DND-41 (cell line): ENCODE measurements at regions not wholly inside any gene's neighbourhood (a gene's known extent, or its start where the extent isn't known, plus 50 kb on each side); places are given as distances from the start of the nearest gene placed in this dataset.
"Not testable (repeated sequence)": the region's sequence is repeated elsewhere in the genome, so short reads cannot be mapped to it uniquely, and the experiment has no call there.

Experiments
- ATAC-seq: fragments of 200-7000 bp; cut with Tn5 transposase; 3 replicates; pipeline ENCODE4 v1.9.1; 2021; ENCODE audit warnings: low read depth; ENCODE audit not compliant: insufficient read depth
- DNase-seq: peaks from one replicate; pipeline ENCODE4 v3.0.0-alpha.2; 2020
- H2AFZ ChIP-seq: 2 replicates; pipeline ENCODE4 v1.6.0; 2012; ENCODE audit warnings: low read depth, low read length
- H3K27ac ChIP-seq: 2 replicates; pipeline ENCODE4 v1.5.1; 2012; ENCODE audit warnings: low read length, inconsistent platforms
- H3K27me3 ChIP-seq: fragments of 200-600 bp; sonication (generic); 2 replicates; pipeline ENCODE4 v1.6.0; 2012; ENCODE audit warnings: low read length, mild to moderate bottlenecking, inconsistent platforms; ENCODE audit not compliant: insufficient read depth, poor library complexity
- H3K36me3 ChIP-seq: 2 replicates; pipeline ENCODE4 v1.5.1; 2012; ENCODE audit warnings: low read length, inconsistent platforms; ENCODE audit not compliant: insufficient read depth
- H3K4me1 ChIP-seq: 2 replicates; pipeline ENCODE4 v1.5.1; 2012; ENCODE audit warnings: mild to moderate bottlenecking, low read length; ENCODE audit not compliant: insufficient read depth
- H3K4me2 ChIP-seq: 2 replicates; pipeline ENCODE4 v1.6.0; 2012; ENCODE audit warnings: mild to moderate bottlenecking, moderate library complexity, low read length, inconsistent platforms; ENCODE audit not compliant: insufficient read depth
- H3K4me3 ChIP-seq, 2 experiments: fragments of 200-600 bp in 1 of 2; shearing (Covaris generic) in 1 of 2; 2 replicates each; pipeline ENCODE4 v1.5.1; 2012 to 2016; ENCODE audit warnings: inconsistent platforms in 2 of 2, low read length in 2 of 2, mild to moderate bottlenecking in 2 of 2, low read depth in 1 of 2, moderate library complexity in 1 of 2
- H3K79me2 ChIP-seq: 2 replicates; pipeline ENCODE4 v1.6.0; 2012; ENCODE audit warnings: low read length, inconsistent platforms; ENCODE audit not compliant: insufficient read depth
- H3K9ac ChIP-seq: 2 replicates; pipeline ENCODE4 v1.6.0; 2012; ENCODE audit warnings: low read depth, mild to moderate bottlenecking, inconsistent platforms, low read length, moderate library complexity
- H3K9me3 ChIP-seq: 2 replicates; pipeline ENCODE4 v1.5.1; 2012; ENCODE audit warnings: low read length, moderate library complexity, mild to moderate bottlenecking, inconsistent platforms; ENCODE audit not compliant: insufficient read depth, severe bottlenecking
- H4K20me1 ChIP-seq: 2 replicates; pipeline ENCODE4 v1.6.0; 2012; ENCODE audit warnings: low read length; ENCODE audit not compliant: insufficient read depth
- CTCF ChIP-seq: IDR thresholded peaks from 2 replicates; pipeline ENCODE4 v1.5.1; 2012; ENCODE audit warnings: borderline replicate concordance, low read length, moderate library complexity, mild to moderate bottlenecking; ENCODE audit not compliant: poor library complexity, severe bottlenecking; ENCODE audit errors: extremely low read depth
- EZH2 ChIP-seq: IDR thresholded peaks from 3 replicates; pipeline ENCODE4 v1.6.1; 2012; ENCODE audit warnings: borderline replicate concordance, low read depth, mild to moderate bottlenecking, moderate library complexity, low read length, inconsistent platforms; ENCODE audit not compliant: severe bottlenecking

GRCh38 chr10:65053397-65053796, 1532.2 kb downstream of the REEP3 start:
- DNase-seq, H3K27ac ChIP-seq, H3K4me2 ChIP-seq, H3K36me3 ChIP-seq, H3K4me1 ChIP-seq, H3K9me3 ChIP-seq, H3K79me2 ChIP-seq, H4K20me1 ChIP-seq, H3K27me3 ChIP-seq, H3K4me3 ChIP-seq, ATAC-seq, H3K9ac ChIP-seq, H2AFZ ChIP-seq: not testable (repeated sequence)

DNA sequence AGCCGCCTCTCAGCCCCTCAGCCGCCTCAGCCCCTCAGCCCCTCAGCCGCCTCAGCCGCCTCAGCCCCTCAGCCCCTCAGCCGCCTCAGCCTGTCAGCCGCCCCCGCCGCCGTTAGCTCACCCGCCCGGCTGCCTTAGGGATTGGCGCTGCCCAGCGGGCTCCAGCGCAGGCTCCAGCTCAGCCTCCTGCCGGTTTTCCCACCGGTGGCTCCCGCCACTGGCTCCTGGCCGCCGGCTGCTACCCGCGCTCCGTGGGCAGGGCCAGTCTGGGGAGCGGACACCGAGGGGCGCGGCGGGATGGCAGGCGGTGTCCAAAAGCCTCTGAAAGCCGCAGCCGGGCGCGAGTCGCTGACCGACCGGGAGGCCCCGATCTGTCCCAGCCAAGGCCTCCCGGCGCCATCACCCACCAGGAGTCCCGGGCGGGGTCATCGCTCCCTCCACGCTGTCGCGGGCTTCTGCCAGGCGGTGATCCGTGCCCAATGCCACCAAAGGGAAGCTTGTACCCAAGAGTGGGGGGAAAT, 1532.7 kb downstream of the REEP3 start:
- not testable (repeated sequence) for H3K4me1 ChIP-seq, H3K79me2 ChIP-seq, DNase-seq, H4K20me1 ChIP-seq, H3K9me3 ChIP-seq, H3K4me2 ChIP-seq, H3K9ac ChIP-seq, H3K27me3 ChIP-seq, H3K27ac ChIP-seq, H3K4me3 ChIP-seq, ATAC-seq, H3K36me3 ChIP-seq, H2AFZ ChIP-seq

- not testable (repeated sequence) for H3K79me2 ChIP-seq, DNase-seq, H3K9me3 ChIP-seq, H3K4me1 ChIP-seq, ATAC-seq, H3K9ac ChIP-seq, H4K20me1 ChIP-seq, H3K4me3 ChIP-seq, H2AFZ ChIP-seq, H3K4me2 ChIP-seq, H3K27ac ChIP-seq, H3K27me3 ChIP-seq, H3K36me3 ChIP-seq
Measured at GRCh38 chr10:65054701-65055100, 1533.5 kb downstream of the REEP3 start.

DNA sequence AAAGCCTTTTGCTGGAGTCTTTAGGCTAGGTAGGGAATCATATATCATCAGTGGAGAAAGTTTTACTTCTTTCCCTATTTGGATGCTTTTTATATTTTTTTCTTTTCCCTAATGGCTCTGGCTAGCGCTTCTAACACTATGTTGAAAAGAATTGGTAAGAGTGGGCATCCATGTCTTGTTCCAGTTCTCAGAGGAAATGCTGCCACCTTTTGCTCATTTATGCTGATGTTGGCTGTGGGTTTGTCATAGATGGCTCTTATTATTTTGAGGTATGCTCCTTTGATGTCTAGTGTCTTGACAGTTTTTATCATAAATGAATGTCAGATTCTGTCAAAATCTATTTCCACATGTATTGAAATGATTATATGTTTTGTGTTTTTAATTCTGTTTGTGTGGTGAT, 1544.1 kb downstream of the REEP3 start:
- H3K36me3 ChIP-seq, result no peaks in the 10 kb centered on the region
- TF ChIP-seq EZH2, result no peak
- TF ChIP-seq CTCF, result no peak

GRCh38 chr10:65083222-65083621, 1562.0 kb downstream of the REEP3 start:
- H3K9me3 ChIP-seq, result peaks cover 16% of the 10 kb centered on the region
- TF ChIP-seq CTCF (no peak), EZH2 (no peak)
- no peaks in the 10 kb centered on the region for H3K36me3 ChIP-seq
- H3K4me3 ChIP-seq, result no peak overlapping the region
- no peak overlapping the region for H2AFZ ChIP-seq
- H3K9ac ChIP-seq, result no peak overlapping the region
- H3K4me2 ChIP-seq, result no peak overlapping the region
- DNase-seq (no peak), ATAC-seq (no peak)
- no peaks in the 10 kb centered on the region for H3K79me2 ChIP-seq
- no peak overlapping the region for H3K27ac ChIP-seq
- H3K27me3 ChIP-seq, result no peaks in the 10 kb centered on the region
- H4K20me1 ChIP-seq, result no peaks in the 10 kb centered on the region
- no peaks in the 10 kb centered on the region for H3K4me1 ChIP-seq

More for the DNA sequence above, 1544.1 kb downstream of the REEP3 start:
- H2AFZ ChIP-seq, result no peak overlapping the region
- no peak overlapping the region for H3K4me3 ChIP-seq
- ATAC-seq (no peak), DNase-seq (no peak)
- H3K79me2 ChIP-seq, result no peaks in the 10 kb centered on the region
- H3K4me1 ChIP-seq, result no peaks in the 10 kb centered on the region
- H3K9ac ChIP-seq, result no peak overlapping the region
- H3K27ac ChIP-seq, result no peak overlapping the region
- H3K27me3 ChIP-seq, result no peaks in the 10 kb centered on the region
- H3K4me2 ChIP-seq, result no peak overlapping the region
- no peaks in the 10 kb centered on the region for H4K20me1 ChIP-seq
- no peaks in the 10 kb centered on the region for H3K9me3 ChIP-seq
